HG02623 (cell line): ENCODE measurements at regions not wholly inside any gene's neighbourhood (a gene's known extent, or its start where the extent isn't known, plus 50 kb on each side); places are given as distances from the start of the nearest gene placed in this dataset.
"Not testable (repeated sequence)": the region's sequence is repeated elsewhere in the genome, so short reads cannot be mapped to it uniquely, and the experiment has no call there.

Source experiments
- ATAC-seq: cut with Tn5 transposase; IDR thresholded peaks from one replicate; pipeline ENCODE4 v1.9.1; 2021; ENCODE audit warnings: moderate library complexity; ENCODE audit not compliant: unreplicated experiment

DNA sequence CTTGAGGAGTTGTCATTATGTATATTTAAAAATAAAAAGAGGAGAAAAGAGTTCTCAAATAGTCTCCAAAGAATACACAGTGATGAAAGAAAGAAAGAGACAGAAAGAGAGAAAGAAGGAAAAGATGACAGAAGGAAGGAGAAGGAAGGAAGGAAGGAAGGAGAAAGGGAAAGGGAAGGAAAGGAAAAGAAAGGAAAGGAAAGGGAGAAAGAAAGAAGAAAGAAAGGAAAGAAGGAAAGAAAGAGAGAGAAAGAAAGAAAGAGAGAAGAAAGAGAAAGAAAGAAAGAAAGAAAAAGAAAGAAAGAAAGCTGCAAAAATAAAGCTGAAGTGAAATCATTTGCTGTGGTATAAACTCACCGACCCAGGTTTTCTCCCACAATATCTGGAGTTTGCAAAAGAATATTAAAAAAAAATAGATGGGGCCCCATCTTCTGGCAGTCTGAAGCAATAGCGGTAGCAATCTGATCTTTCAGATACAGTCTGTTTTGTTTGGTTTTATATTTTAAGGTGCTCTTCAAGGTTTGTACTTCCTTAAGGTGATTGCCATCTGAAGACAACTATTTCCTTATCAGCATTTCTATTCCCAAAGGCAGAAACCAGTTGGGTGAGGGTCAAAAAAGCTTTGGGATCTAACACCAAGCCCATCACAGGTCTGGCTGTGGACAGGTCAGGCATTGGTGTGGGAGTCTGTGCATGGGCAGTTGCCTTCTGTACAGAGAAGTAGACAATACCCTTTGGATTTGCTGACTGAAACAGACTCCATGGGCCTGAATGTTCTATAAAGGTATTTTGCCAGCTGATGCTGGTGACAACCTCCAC, 160.4 kb downstream of the CPEB2 start:
- no peak for ATAC-seq

DNA sequence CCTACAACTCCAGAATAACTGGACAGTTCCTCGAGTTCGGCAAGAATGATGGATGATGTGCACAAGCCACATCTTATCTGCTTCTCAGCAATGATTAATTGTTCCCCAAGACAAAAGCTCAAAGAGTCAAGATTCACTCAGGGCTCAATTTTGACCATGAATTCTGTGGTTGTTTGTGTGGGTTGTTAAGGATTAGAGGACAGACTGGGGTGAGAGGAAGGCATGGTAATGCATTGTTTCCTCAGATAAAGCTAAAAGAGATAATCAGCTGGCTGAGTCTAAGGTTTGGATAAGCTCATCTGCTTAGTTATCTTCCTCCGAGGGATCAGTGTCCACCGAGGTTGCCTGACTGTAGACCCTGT, 161.0 kb downstream of the CPEB2 start:
- ATAC-seq, result no peak

- no peak for ATAC-seq
Observed at GRCh38 chr4:15164571-15164970, 162.3 kb downstream of the CPEB2 start.

GRCh38 chr4:15167743-15168142, 165.5 kb downstream of the CPEB2 start:
- ATAC-seq, result no peak

GRCh38 chr4:15168759-15169158, 166.5 kb downstream of the CPEB2 start:
- ATAC-seq, result no peak

DNA sequence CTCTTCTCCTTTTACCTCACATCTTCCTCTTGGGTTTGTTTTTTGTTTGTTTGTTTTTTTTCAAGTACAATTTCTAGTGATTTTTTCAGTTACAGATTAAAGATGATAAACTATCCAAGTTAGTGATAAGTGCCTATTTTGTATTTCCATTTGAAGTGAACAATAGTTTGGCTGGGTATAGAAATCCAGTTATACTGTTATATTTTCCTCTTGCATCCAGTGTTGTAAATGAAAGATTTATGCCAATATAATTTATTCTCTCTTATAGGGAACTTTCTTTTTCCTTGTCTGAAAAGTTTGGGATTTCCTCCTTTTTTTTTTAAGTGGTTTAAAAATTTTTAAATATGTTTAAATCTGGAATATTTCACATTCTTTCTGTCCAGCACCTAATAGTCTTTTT, 169.4 kb downstream of the CPEB2 start:
- no peak for ATAC-seq

GRCh38 chr4:15173251-15173650, 171.0 kb downstream of the CPEB2 start:
- ATAC-seq, result no peak

GRCh38 chr4:15174168-15174567, 171.9 kb downstream of the CPEB2 start:
- ATAC-seq, result not testable (repeated sequence)

GRCh38 chr4:15179842-15180241, 177.6 kb downstream of the CPEB2 start:
- not testable (repeated sequence) for ATAC-seq

- ATAC-seq, result no peak
Observed at GRCh38 chr4:15182600-15183220, 180.4 kb downstream of the CPEB2 start.

GRCh38 chr4:15186149-15186548, 183.9 kb downstream of the CPEB2 start:
- ATAC-seq, result no peak

DNA sequence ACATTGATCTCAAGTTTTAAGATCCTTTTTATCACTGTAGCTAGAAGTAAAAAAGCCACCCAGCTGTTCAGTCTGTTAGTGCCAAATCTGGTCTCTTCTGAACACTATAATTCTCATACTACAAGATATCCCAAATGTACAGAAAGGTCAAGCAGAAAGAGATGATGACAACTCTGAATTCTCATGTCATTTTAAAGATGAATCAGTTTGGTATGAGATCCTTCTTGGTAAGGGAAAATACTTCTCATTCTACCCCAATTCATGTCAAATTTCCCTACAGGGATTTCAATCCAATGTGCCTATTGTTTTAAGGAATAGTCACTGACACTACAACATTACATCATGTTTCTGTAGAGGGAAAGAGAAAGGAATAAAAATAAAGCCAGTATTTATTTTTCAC, 184.5 kb downstream of the CPEB2 start:
- ATAC-seq, result no peak

DNA sequence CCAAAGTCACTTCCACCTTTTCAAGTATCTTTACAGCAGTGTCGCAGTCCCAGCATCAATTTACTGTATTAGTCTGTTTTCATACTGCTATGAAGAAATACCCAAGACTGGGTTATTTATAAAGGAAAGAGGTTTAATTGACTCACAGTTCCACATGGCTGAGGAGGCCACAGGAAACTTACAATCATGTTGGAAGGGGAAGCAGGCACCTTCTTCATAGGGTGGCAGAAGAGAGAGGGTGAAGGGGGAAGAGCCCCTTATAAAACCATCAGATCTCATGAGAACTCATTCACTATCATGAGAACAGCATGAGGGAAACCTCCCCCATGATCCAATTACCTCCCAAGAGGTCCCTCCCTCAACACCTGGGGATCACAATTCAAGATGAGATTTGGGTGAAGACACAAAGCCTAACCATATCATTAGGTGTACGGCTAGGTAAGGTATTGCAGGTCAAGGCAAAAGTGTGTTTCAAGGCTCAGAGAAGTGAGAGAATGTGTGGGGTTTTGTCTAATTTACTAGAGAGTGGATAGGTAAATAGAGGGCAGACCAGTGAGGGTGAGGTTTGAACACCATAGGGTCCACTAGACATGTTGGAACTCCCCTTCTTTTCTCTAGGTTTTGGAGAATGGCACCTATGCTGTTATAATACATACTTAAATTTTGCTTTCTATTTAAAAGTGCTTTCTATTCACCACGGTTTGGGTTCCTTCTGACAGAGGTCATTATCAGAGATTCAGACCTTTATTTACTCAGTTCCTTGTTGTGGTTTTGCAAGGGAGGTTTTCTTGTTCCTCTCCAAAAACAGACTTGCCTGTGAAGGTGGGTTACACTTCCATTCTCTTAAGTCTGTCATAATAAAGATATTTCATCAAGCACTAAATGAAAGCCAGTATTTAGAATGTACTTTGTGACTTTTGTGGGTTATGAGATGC, 186.6 kb downstream of the CPEB2 start:
- ATAC-seq, result peak; percentile 60

DNA sequence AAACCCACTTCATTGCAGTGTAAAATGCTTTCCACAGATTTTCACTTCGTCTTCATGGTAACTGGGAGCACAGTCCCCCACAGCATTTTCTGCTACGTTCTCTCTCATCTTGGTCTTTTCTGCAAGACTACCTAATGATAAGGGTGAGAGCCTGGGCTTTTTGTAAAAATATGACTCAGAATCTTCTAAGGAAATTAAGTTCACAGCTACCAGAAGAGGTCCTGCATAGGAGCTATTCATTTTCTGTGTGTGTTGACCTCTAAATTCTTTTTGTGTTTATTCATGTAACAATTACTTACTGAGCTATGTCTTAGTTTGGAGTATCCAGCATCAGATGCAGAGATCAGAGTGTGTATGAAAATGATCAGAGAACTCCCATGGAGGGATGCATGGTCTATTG, 192.2 kb downstream of the CPEB2 start:
- ATAC-seq, result no peak

DNA sequence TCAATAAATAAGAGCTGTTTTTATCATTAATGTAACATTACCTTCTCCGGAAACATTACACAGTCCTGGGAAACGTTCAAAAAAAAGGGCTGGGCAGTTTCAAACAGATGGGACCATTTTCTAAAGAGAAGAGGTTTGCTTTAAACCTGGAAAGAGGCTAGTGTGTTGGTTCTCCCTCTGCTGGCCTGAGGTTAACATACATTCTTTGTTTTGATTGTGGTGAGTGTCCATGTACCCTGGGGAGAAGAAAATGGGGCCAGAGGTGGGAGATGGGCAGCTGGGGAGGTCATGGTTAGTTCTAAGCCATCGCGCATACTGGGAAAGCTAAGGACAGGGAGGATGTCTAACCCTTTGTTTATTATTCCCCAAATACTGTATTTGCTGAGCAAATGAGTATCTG, 194.7 kb downstream of the CPEB2 start:
- no peak for ATAC-seq

DNA sequence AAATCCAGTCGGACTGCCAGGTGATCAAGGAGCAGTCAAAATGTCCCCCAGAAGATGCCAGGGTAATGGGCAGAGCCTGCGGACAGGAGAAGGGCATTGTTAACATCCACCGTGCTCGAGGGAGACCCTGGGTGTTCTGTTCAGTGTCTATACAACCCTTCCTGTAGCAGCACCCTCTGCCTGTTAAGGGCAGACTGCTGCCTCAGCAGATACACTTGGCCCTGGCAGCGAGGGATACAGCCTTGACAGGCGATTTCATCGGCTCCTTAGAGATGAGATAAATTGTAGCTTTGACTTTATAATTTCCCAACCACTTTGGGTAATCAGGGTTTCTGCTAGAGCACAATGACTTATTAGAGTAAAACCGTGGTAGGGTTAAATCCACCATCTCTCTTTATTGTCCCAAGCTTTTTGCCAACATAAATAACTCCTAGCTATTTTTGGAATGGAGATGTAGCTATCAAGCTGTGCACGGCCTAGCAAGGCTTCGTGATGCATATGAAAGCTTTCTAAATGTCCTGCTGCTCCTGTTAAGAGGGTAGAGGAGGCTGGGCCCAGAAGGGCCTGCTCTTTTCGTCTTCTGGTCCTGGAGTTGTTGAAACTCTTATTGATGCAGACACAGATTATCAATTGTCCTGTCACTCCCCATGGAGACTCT, 195.9 kb downstream of the CPEB2 start:
- no peak for ATAC-seq

DNA sequence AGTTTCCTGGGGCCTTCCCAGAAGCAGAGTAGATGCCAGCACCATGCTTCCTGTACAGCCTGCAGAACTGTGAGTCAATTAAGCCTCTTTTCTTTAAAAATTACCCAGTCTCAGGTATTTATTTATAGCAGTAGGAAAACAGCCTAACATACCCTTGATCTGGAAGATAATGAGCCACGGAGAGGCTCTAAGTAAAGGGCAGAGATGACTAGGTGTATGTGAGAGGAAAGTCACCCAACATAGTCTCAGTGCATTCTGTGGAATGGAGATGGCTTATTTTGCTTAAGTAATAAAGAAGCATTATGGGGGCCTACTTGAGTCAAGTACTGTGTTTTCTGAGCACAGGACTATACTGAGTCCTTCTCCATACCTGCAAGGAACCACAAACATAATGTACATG, 199.5 kb downstream of the CPEB2 start:
- no peak for ATAC-seq

DNA sequence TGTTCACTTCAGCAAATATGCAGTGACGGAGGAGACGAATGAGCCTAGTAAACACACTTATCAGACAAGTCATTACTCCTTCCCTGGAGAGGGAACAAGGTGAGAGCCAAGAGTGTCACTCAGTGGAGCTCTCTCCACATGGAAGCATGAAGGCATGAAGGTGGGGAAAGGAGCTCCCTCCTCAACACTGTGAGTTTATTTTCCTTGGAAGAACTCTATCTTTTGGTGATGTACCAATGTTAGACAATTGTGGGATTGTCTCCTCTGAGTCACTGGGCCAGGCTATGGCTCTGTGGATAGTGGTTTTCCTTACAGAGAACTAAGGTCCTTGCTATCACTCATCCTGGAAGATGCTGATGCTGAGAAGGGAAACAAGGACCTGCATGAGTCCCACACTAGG, 200.2 kb downstream of the CPEB2 start:
- no peak for ATAC-seq

GRCh38 chr4:15206526-15206925, 204.2 kb downstream of the CPEB2 start:
- ATAC-seq, result not testable (repeated sequence)

DNA sequence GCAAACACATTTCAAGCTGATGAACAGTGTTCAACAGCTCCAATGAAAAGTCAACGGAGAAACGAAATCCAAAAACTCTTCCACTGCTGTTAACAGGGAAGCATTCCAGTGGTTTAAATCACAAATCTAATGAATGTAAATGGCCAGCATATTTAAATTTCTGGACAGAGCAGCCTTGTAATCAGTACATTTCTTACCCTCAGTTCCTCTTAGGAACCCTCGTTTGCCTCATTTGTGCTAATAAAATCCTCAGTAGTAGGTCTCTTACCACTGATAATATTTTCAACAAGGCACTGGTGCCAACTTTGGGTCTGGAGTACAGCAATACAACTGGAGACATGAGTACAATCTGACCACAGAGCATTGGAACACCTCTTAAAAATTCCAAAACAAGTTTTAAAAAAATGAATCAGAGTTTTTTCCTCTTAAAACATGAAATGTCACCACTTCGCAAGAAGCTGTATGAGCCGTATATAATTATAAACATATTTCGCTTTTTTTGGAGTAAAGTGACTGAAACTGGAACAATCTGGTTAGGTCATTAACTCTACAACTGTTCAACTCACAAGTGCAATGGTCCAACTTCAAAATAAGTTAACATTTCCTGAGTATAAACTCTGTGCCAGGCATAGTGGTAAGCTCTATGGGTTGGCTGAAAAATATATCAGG, 211.2 kb downstream of the CPEB2 start:
- no peak for ATAC-seq

DNA sequence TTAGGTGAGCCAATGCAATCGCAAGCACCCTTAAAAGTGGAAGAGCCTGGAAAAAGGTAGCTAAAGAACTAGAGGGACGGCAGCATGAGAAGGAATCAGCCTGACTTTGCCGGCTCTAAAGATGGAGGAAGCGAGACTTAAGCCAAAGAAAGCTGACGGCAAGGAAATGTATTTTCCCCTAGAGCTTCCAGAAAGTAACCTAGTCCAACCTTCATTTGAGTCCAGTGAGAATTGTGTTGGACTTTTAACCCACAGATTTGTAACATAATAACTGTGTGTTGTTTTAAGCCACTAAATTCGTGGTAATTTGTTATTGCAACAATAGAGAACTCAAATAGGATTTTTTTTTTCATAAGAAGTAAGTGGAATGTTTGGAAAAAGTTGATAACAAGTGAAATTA, 212.7 kb upstream of the C1QTNF7 start:
- ATAC-seq, result no peak
